ENCODE measurements at regions not wholly inside any gene's neighbourhood (a gene's known extent, or its start where the extent isn't known, plus 50 kb on each side); places are given as distances from the start of the nearest gene placed in this dataset.
A peak's percentile ranks its signal among the peaks of the same experiment; 100 is the strongest.

- no peak for ATAC-seq
- no peak for DNase-seq (ENCODE audit: low spot score)
These were observed 56.0 kb upstream of the CTTNBP2 start for GRCh38 chr7:117929237-117929636.

- DNase-seq (ENCODE audit: low spot score) (no peak), ATAC-seq (no peak)
These were observed 58.1 kb upstream of the CTTNBP2 start for GRCh38 chr7:117931314-117931713.

GRCh38 chr7:117937049-117937752, 64.0 kb upstream of the CTTNBP2 start:
- no peak for DNase-seq (ENCODE audit: low spot score)
- no peak for ATAC-seq

GRCh38 chr7:117937753-117938483, 64.7 kb upstream of the CTTNBP2 start:
- ATAC-seq, result peak; percentile 55

GRCh38 chr7:117941138-117941810, 68.0 kb upstream of the CTTNBP2 start:
- ATAC-seq, result no peak
- no peak for DNase-seq (ENCODE audit: low spot score)

More at GRCh38 chr7:117937753-117938483, 64.7 kb upstream of the CTTNBP2 start:
- no peak for DNase-seq (ENCODE audit: low spot score)

- DNase-seq (ENCODE audit: low spot score), result no peak
- ATAC-seq, result no peak
These were observed 69.5 kb upstream of the CTTNBP2 start for GRCh38 chr7:117942780-117943179.

- no peak for DNase-seq (ENCODE audit: low spot score)
- no peak for ATAC-seq
These were observed 71.6 kb upstream of the CTTNBP2 start for GRCh38 chr7:117944886-117945285.

GRCh38 chr7:117946151-117946633, 73.0 kb upstream of the CTTNBP2 start:
- no peak for ATAC-seq

GRCh38 chr7:117949232-117949631, 76.0 kb upstream of the CTTNBP2 start:
- no peak for DNase-seq (ENCODE audit: low spot score)
- no peak for ATAC-seq

More at GRCh38 chr7:117946151-117946633, 73.0 kb upstream of the CTTNBP2 start:
- no peak for DNase-seq (ENCODE audit: low spot score)

GRCh38 chr7:117950601-117951260, 77.5 kb upstream of the CTTNBP2 start:
- ATAC-seq (no peak), DNase-seq (ENCODE audit: low spot score) (no peak)

- ATAC-seq, result no peak
These were observed 78.0 kb upstream of the CTTNBP2 start for GRCh38 chr7:117951285-117951684.

GRCh38 chr7:117951691-117952280, 78.5 kb upstream of the CTTNBP2 start:
- no peak for ATAC-seq
- DNase-seq (ENCODE audit: low spot score), result no peak

More at GRCh38 chr7:117951285-117951684, 78.0 kb upstream of the CTTNBP2 start:
- no peak for DNase-seq (ENCODE audit: low spot score)

GRCh38 chr7:117955046-117955445, 81.8 kb upstream of the CTTNBP2 start:
- no peak for ATAC-seq
- no peak for DNase-seq (ENCODE audit: low spot score)

- ATAC-seq (no peak), DNase-seq (ENCODE audit: low spot score) (no peak)
These were observed 87.1 kb upstream of the CTTNBP2 start for GRCh38 chr7:117960351-117960750.

GRCh38 chr7:117961235-117961634, 88.0 kb upstream of the CTTNBP2 start:
- DNase-seq (ENCODE audit: low spot score) (no peak), ATAC-seq (no peak)

- DNase-seq (ENCODE audit: low spot score), result no peak
- no peak for ATAC-seq
These were observed 89.2 kb upstream of the CTTNBP2 start for GRCh38 chr7:117962366-117962994.

- no peak for ATAC-seq
- no peak for DNase-seq (ENCODE audit: low spot score)
These were observed 90.3 kb upstream of the CTTNBP2 start for GRCh38 chr7:117963264-117964197.

- no peak for DNase-seq (ENCODE audit: low spot score)
- no peak for ATAC-seq
These were observed 97.6 kb upstream of the CTTNBP2 start for GRCh38 chr7:117970801-117971200.
